ENCODE measurements at regions not wholly inside any gene's neighbourhood (a gene's known extent, or its start where the extent isn't known, plus 50 kb on each side); places are given as distances from the start of the nearest gene placed in this dataset.
"Not testable (repeated sequence)": the region's sequence is repeated elsewhere in the genome, so short reads cannot be mapped to it uniquely, and the experiment has no call there.

DNA sequence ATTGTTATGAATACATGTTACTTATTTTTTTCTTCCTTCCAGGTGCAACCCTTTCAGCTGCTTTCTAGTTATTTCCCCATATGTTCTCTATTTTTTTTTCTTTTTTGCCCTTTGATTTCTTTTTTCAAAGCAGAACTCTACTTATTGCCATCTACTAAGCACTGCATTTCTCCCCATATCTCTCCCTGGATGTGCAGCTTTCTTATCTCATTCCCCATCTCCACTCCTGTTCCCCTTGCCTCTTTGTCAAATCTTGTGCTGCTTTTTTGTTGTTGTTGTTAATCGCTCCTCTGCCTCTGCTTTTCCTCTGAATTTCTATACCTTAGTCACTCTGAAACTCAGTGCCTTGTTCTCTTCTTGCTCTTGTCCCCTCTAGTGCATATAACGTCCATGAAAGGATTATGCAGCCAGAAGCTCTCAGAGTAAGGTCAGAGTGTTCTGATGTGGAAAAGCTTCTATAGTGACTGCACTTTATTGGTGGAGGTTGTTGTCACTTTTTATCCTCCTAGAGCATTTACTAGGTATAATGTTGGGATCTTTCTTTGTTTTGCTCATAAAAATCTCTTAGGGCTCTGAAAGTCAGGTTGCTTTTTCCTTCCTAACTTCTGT, 51.1 kb upstream of the JADE1 start:
- Mint-ChIP-seq H3K27ac (no peak overlapping the region), H3K9me3 (no peaks in the 10 kb centered on the region), H3K4me1 (no peaks in the 10 kb centered on the region), H3K27me3 (no peaks in the 10 kb centered on the region), H3K36me3 (no peaks in the 10 kb centered on the region), H3K4me3 (no peak overlapping the region)
- CTCF ChIA-PET = interaction anchor here (1.1 to 1.4 kb wide), 2 partner anchors 11 to 304 kb away, joined by 3 to 4 read pairs; no protein-coding TSS in a partner anchor
- DNase-seq = no peak

DNA sequence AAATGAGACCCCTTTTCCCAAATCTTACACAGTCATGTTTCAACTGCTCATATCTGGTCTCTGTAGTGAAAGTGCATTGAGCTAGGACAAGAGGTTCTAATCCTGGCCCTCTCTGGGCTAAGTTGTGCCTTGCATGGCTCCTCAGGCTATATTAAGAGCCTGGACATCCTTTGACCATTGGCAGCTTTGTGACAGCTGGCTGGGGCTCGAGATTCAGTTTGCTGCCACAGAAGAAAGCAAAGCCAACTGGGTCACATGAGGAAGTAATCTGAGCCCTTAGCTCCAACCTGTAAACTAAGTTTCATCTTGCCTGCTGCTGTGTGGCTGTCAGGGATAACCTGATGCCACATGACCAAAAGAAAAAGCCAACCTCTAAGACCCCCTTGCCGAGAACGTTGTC, 51.8 kb upstream of the JADE1 start:
- H3K27ac Mint-ChIP-seq = no peak overlapping the region
- CTCF ChIA-PET = interaction anchor here (1.1 to 1.4 kb wide), 2 partner anchors 10 to 303 kb away, joined by 3 to 4 read pairs; no protein-coding TSS in a partner anchor
- no peaks in the 10 kb centered on the region for H3K36me3 Mint-ChIP-seq
- no peaks in the 10 kb centered on the region for H3K9me3 Mint-ChIP-seq
- H3K4me1 Mint-ChIP-seq = no peaks in the 10 kb centered on the region
- no peaks in the 10 kb centered on the region for H3K27me3 Mint-ChIP-seq
- no peak overlapping the region for H3K4me3 Mint-ChIP-seq
- DNase-seq = no peak

DNA sequence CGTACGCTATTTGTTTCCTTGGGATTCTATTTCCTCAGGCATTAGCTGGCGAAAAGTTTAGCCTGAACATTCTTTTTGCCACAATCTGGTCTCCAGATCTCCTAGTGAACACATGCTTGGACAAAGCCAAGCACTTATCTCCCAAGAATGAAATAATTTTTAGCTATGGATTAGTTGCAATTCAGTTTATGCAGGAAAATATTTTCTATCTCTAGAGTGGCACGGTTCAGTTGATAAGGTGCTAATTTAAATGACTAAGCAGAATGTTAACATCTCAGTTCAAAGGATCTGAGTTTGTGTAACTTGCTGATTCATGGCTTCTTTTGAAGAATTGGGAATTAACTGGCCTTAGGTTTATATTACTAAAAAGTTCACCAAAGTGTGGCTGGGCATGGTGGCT, 58.1 kb upstream of the JADE1 start:
- Mint-ChIP-seq H3K4me1 (no peaks in the 10 kb centered on the region), H3K4me3 (no peak overlapping the region), H3K9me3 (no peaks in the 10 kb centered on the region), H3K36me3 (no peaks in the 10 kb centered on the region), H3K27ac (no peak overlapping the region), H3K27me3 (no peaks in the 10 kb centered on the region)
- CTCF ChIA-PET = no interaction called here
- no peak for DNase-seq

DNA sequence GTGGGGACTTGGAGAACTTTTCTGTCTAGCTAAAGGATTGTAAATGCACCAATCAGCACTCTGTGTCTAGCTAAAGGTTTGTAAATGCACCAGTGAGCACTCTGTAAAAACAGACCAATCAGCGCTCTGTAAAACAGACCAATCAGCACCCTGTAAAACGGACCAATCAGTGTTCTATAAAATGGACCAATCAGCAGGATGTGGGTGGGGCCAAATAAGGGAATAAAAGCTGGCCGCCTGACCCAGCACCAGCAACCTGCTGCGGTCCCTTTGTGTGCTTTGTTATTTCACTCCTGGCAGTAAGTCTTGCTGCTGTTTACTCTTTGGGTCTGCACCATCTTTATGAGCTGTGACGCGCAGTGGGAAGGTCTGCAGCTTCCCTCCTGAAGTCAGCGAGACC, 67.8 kb upstream of the JADE1 start:
- H3K27me3 Mint-ChIP-seq, CTCF ChIA-PET, H3K4me1 Mint-ChIP-seq, H3K4me3 Mint-ChIP-seq, DNase-seq, H3K9me3 Mint-ChIP-seq, H3K36me3 Mint-ChIP-seq, H3K27ac Mint-ChIP-seq: not testable (repeated sequence)

DNA sequence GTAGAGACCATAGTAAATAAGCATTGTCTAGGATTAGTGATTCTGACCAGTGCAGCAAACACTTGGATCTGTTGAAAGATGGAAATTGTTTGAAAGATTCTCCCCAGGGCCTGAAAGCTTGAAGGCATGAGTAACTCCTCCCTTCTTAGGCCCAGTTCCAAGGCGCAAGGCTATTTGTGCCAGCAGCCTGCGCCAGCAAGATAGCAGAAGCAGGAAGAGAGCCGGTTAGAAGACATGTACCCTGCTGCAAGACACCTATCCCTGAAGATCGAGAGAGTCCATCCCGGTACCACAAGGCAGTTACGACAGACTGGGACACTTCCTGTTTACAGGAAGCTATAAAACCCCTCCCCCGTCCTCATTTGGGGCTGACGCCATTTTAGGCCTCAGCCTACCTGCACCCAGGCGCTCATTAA, 72.4 kb upstream of the JADE1 start:
- no peak for DNase-seq
- H3K4me3 Mint-ChIP-seq = no peak overlapping the region
- CTCF ChIA-PET = no interaction called here
- H3K27me3 Mint-ChIP-seq = no peaks in the 10 kb centered on the region
- H3K27ac Mint-ChIP-seq = no peak overlapping the region
- H3K36me3 Mint-ChIP-seq = no peaks in the 10 kb centered on the region
- H3K4me1 Mint-ChIP-seq = no peaks in the 10 kb centered on the region
- H3K9me3 Mint-ChIP-seq = no peaks in the 10 kb centered on the region

DNA sequence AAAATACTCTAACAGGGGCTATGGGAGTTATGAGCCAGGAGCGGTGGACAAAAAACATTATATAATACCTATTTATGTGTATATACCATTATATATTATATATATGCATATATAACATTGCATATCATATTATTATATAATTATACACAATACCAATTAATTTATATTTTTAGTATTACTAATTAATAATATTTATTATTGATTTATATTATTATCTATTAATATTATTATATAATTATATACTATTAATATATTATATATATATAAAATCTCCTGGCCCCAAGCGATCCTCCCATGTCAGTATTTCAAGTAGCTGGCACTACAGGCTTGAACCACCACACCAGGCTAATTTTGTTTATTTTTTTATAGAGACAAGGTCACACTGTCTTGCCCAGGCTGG, 73.8 kb upstream of the JADE1 start:
- H3K27me3 Mint-ChIP-seq = no peaks in the 10 kb centered on the region
- no peaks in the 10 kb centered on the region for H3K36me3 Mint-ChIP-seq
- CTCF ChIA-PET = no interaction called here
- no peak overlapping the region for H3K27ac Mint-ChIP-seq
- no peak for DNase-seq
- no peaks in the 10 kb centered on the region for H3K9me3 Mint-ChIP-seq
- H3K4me3 Mint-ChIP-seq = no peak overlapping the region
- no peaks in the 10 kb centered on the region for H3K4me1 Mint-ChIP-seq

DNA sequence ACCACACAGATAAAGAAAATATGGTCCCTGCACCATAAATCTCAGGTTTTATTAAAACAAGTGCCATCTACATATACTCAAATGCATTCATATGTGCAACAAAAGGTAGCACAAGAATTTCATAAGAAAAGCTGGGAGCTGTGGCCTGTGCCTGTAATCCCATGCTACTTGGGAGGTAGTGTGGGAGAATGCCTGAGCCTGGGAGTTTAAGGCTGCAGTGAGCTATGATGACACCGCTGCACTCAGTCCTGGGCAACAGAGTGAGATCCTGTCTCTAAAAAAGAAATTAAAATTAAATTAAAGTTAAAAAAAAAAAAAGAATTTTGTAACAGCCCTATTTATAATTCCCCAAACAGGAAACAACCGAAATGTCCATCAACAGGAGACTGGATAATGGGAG, 81.3 kb upstream of the JADE1 start:
- CTCF ChIA-PET = no interaction called here
- H3K4me3 Mint-ChIP-seq = no peak overlapping the region
- no peaks in the 10 kb centered on the region for H3K36me3 Mint-ChIP-seq
- H3K27me3 Mint-ChIP-seq = no peaks in the 10 kb centered on the region
- no peak overlapping the region for H3K27ac Mint-ChIP-seq
- DNase-seq = no peak
- no peaks in the 10 kb centered on the region for H3K9me3 Mint-ChIP-seq
- H3K4me1 Mint-ChIP-seq = no peaks in the 10 kb centered on the region

DNA sequence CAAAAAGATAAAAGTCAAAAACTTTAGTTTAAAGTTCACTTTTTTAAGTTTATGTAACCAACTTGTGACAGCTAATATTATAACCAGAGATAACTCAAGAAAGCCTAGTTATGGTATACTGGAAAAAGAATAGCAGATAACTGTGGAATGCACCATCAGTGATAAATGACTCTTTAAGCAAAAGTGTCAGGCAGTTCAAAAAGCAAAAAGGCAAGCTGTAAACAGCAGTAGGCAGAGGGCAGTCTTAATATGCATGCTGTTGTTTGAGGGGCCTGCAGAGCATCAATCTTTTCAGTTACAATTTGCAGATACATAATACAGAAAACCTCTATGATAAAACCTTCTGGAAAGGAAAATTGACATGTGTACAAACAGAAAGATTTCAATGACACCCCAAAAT, 81.8 kb upstream of the JADE1 start:
- CTCF ChIA-PET = no interaction called here
- no peaks in the 10 kb centered on the region for H3K4me1 Mint-ChIP-seq
- H3K4me3 Mint-ChIP-seq = no peak overlapping the region
- DNase-seq = no peak
- H3K36me3 Mint-ChIP-seq = no peaks in the 10 kb centered on the region
- no peaks in the 10 kb centered on the region for H3K27me3 Mint-ChIP-seq
- no peak overlapping the region for H3K27ac Mint-ChIP-seq
- no peaks in the 10 kb centered on the region for H3K9me3 Mint-ChIP-seq

DNA sequence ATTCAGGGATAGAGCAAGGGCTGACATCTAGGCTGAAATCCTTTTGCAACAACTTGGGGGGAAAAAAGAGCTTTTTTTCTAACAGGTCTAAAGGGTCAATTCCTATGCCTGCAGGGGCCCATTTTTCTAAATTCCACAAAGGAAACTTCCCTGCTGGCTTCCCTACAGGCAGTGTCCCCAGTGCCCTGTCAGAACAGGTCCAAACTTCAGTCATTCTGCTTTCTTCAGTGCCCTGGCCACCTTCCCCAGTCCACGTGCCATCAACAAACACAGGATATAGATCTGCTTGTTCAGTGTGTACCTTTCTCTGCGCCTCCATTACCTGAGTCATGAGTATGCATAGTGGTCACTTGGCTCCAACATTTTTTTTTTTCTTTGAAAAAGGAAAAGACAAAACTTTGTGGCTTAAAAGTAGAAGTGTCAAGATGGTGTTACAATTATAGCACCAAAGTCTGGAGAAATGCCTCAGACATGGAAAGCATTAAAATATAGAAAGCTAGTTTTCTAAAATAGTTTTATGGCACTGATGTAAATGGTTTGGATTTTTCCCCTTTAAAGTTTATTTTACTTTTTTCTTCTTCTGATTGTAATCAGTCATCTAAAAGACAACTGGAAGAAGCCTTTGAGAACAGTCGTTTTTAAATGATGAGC, 84.0 kb upstream of the JADE1 start:
- Mint-ChIP-seq H3K36me3 (no peaks in the 10 kb centered on the region), H3K9me3 (no peaks in the 10 kb centered on the region), H3K27me3 (no peaks in the 10 kb centered on the region), H3K27ac (no peak overlapping the region), H3K4me1 (no peaks in the 10 kb centered on the region), H3K4me3 (no peak overlapping the region)
- CTCF ChIA-PET = no interaction called here
- DNase-seq = no peak

DNA sequence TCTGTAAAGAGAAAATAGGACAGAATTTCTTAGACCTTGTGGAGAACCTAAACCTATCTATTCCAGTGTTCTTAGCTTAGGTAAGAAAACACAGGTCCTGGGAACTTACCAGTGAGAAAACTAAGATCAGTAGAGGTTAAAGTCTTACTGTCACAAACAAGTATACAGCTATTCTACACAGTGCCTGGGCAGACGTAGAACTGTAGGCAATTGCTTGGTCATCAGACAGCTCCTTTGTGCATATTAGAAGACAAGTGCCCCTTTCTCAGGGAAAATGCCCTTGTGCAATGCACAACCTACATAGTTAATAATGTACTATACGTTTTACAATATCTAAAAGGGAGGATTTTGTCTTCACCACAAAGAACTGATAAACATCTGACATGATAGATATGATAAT, 86.6 kb upstream of the JADE1 start:
- H3K9me3 Mint-ChIP-seq = no peaks in the 10 kb centered on the region
- CTCF ChIA-PET = no interaction called here
- H3K36me3 Mint-ChIP-seq = no peaks in the 10 kb centered on the region
- H3K27ac Mint-ChIP-seq = no peak overlapping the region
- H3K27me3 Mint-ChIP-seq = peaks cover 5% of the 10 kb centered on the region
- no peak overlapping the region for H3K4me3 Mint-ChIP-seq
- DNase-seq = no peak
- H3K4me1 Mint-ChIP-seq = no peaks in the 10 kb centered on the region

DNA sequence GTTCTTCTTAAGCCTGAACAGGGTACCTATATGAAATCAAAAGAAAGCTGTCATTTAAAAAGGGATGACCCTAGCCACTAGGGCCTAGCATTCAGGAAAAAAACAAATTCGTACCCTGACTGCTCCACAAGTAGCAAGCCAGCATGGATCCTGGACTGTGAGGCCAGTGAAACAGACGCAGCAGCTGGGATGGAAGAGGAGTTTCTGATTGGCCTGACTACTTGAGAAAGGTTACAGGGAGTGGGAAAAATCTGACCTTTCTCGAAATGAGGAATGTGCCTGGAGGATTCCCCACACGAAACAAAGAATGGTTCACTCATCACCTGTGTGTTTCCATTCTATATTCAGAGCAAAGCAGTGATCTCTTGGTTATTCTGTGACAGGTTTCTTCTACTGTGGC, 87.6 kb upstream of the JADE1 start:
- no peak for DNase-seq
- Mint-ChIP-seq H3K4me1 (no peaks in the 10 kb centered on the region), H3K27me3 (peaks cover 6% of the 10 kb centered on the region), H3K36me3 (no peaks in the 10 kb centered on the region), H3K27ac (no peak overlapping the region), H3K4me3 (no peak overlapping the region), H3K9me3 (no peaks in the 10 kb centered on the region)
- CTCF ChIA-PET = no interaction called here

DNA sequence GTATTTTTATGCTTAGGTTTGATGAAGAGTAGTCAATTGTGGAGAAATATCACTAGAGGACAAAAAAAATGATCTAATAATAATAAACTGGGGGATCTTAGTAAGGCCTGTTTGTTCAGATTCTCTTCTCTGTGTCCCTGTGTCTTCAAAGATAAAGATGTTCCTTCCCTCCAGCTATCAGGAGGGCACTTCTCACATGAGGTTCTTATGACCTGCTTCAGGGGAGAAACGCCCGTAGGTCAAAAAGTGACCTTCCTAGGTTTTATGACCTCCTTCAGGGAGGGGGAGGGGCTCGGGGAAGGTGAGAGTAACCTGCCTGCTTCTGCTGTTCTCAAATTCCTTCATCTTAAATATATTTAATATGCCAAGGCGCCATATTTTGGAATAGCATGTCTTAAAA, 89.2 kb upstream of the JADE1 start:
- Mint-ChIP-seq H3K9me3 (no peaks in the 10 kb centered on the region), H3K27ac (no peak overlapping the region), H3K36me3 (no peaks in the 10 kb centered on the region), H3K4me3 (no peak overlapping the region), H3K4me1 (no peaks in the 10 kb centered on the region), H3K27me3 (peaks cover 6% of the 10 kb centered on the region)
- CTCF ChIA-PET = no interaction called here
- no peak for DNase-seq

DNA sequence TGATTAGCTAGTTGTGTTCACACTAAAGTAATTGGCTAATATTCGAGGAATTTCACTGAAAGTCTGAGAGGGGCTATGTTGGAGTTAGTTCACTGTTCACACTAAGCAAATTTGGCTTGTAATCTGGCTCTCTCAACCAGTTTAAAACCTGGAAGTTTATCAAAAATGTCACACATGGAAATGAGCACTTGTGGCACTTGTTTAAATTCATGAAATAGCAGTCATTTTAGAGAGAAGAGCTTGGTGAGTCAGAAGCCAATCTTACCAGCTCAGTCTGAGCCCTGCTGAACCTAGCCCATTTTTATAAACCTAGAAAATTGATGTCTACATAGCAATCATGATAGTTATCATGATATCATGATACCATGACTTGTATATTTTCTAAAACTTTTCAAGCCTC, 90.7 kb upstream of the JADE1 start:
- H3K4me1 Mint-ChIP-seq = no peaks in the 10 kb centered on the region
- no peak overlapping the region for H3K27ac Mint-ChIP-seq
- CTCF ChIA-PET = no interaction called here
- no peak overlapping the region for H3K4me3 Mint-ChIP-seq
- peaks cover 6% of the 10 kb centered on the region for H3K27me3 Mint-ChIP-seq
- no peaks in the 10 kb centered on the region for H3K9me3 Mint-ChIP-seq
- H3K36me3 Mint-ChIP-seq = no peaks in the 10 kb centered on the region
- DNase-seq = no peak

DNA sequence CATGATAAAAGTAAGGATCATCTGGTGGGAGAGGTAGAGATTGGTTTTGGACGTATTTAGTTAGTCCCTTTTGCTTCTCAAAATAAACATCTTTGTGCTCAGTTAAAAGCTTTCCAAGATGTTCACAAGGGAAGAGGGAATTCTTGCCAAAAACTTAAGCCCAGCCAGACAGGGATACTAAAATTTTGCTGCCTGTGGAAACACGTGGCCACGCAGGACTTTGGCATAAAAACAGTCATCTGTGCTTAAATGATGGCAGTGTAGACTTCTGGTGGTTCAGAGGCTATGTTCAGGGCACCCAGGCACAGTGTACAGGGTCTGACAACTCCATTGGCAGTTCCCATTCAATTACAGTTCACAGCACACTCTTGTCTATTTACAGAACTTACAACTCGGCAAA, 93.2 kb upstream of the JADE1 start:
- peaks cover 5% of the 10 kb centered on the region for H3K4me1 Mint-ChIP-seq
- H3K4me3 Mint-ChIP-seq = no peak overlapping the region
- no peaks in the 10 kb centered on the region for H3K9me3 Mint-ChIP-seq
- no peak for DNase-seq
- H3K27me3 Mint-ChIP-seq = peaks cover 6% of the 10 kb centered on the region
- no peaks in the 10 kb centered on the region for H3K36me3 Mint-ChIP-seq
- H3K27ac Mint-ChIP-seq = no peak overlapping the region
- CTCF ChIA-PET = no interaction called here

DNA sequence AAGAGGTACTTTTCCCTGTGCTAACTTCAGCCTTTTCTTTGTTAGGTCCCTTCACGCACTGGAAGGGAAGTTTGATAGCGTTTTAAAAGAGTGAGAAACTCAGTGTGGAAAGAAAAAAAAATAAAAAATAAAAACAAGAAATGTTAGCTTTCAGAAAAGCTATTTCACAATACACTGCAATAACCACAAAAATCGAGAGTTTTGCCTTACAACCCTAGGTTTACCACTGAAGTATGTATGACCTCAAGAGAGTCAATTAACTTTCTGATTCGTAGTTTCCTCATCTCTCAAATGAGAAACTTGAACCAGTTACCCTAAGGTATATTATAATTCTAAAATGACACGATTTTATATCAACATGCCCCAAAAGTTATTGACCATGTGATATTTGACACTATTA, 93.9 kb upstream of the JADE1 start:
- CTCF ChIA-PET = no interaction called here
- no peak for DNase-seq
- no peak overlapping the region for H3K4me3 Mint-ChIP-seq
- no peaks in the 10 kb centered on the region for H3K36me3 Mint-ChIP-seq
- no peak overlapping the region for H3K27ac Mint-ChIP-seq
- H3K9me3 Mint-ChIP-seq = no peaks in the 10 kb centered on the region
- H3K4me1 Mint-ChIP-seq = peaks cover 5% of the 10 kb centered on the region
- H3K27me3 Mint-ChIP-seq = peaks cover 6% of the 10 kb centered on the region

DNA sequence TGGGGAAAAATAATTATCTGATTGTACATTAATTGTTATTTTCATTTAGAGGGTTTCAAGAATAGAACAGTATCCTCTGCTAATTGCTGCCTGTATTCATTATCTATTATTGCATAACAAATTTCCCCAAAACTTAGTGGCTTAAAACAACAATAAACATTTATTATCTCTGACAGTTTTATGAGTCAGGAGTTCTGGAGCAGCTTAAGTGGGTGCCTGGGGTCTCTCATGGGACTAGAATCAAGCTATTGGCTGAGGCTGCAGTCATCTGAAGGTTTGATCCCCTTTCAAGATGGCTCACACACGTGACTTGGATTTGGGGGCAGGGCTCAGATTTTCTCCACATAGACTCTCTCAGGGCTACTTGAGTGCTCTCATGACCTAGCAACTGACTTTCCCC, 98.1 kb upstream of the JADE1 start:
- peaks cover 3% of the 10 kb centered on the region for H3K9me3 Mint-ChIP-seq
- CTCF ChIA-PET = no interaction called here
- no peak overlapping the region for H3K27ac Mint-ChIP-seq
- H3K4me1 Mint-ChIP-seq = peaks cover 25% of the 10 kb centered on the region
- no peaks in the 10 kb centered on the region for H3K27me3 Mint-ChIP-seq
- peaks cover 3% of the 10 kb centered on the region for H3K36me3 Mint-ChIP-seq
- no peak overlapping the region for H3K4me3 Mint-ChIP-seq
- no peak for DNase-seq
